SK-N-SH treated with all-trans-retinoic acid at 6 μM for 48 hours (cell line): ENCODE measurements at regions not wholly inside any gene's neighbourhood (a gene's known extent, or its start where the extent isn't known, plus 50 kb on each side); places are given as distances from the start of the nearest gene placed in this dataset.

ENCODE experiments used
- ARNTL ChIP-seq: fragments of 450-650 bp; formaldehyde crosslinking; IDR thresholded peaks from 2 replicates; pipeline ENCODE4 v1.5.0; 2020; ENCODE audit warnings: low read depth, mild to moderate bottlenecking, moderate library complexity, borderline replicate concordance
- CSDC2 ChIP-seq: fragments of 250-450 bp; sonication (Bioruptor Pico); IDR thresholded peaks from 2 replicates; pipeline ENCODE4 v1.5.0; 2020; ENCODE audit warnings: mild to moderate bottlenecking, moderate library complexity
- RARB ChIP-seq: fragments of 250-450 bp; sonication (Bioruptor Pico); IDR thresholded peaks from 2 replicates; pipeline ENCODE4 v1.8.0; 2021; ENCODE audit warnings: mild to moderate bottlenecking, moderate library complexity
- ZFP30 ChIP-seq: fragments of 450-650 bp; formaldehyde crosslinking; IDR thresholded peaks from 2 replicates; pipeline ENCODE4 v1.5.0; 2022; ENCODE audit warnings: mild to moderate bottlenecking, moderate library complexity
- ZNF565 ChIP-seq: fragments of 450-650 bp; formaldehyde crosslinking; conservative IDR thresholded peaks from 2 replicates; pipeline ENCODE4 v1.5.0; 2020; ENCODE audit warnings: low read depth, mild to moderate bottlenecking, moderate library complexity
- TF ChIP-seq, protein P1 (sequence below): fragments of 250-450 bp; sonication (Bioruptor Pico); IDR thresholded peaks from 2 replicates; pipeline ENCODE4 v1.8.0; 2020; ENCODE audit warnings: mild to moderate bottlenecking, moderate library complexity, borderline replicate concordance

DNA sequence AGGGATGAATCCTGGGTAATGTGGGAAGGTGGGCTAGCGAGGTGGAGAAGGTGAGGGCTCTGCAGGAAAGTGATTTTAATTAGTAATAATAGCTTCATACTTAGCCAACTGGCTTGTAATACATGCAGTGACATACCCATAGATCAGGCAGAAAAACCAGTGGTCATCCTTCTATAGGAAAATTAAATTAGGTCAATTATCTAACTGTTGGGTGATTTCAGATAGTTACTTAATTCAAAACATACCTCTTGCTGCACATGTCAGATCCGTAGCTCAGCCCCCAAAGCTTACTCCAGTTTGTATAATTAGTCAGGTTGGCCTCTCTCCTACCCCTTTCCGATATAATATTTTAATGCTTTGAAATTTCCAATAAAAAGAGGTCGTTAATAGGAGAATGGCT, 137.0 kb downstream of the TMEM114 start:
- TF ChIP-seq CSDC2 (CRISPR knock-in tag) (no peak), RARB (CRISPR knock-in tag) (no peak), ZNF565 (CRISPR knock-in tag) (no peak), ARNTL (CRISPR knock-in tag) (no peak), ZFP30 (CRISPR knock-in tag) (no peak)
- TF ChIP-seq, protein P1, sequence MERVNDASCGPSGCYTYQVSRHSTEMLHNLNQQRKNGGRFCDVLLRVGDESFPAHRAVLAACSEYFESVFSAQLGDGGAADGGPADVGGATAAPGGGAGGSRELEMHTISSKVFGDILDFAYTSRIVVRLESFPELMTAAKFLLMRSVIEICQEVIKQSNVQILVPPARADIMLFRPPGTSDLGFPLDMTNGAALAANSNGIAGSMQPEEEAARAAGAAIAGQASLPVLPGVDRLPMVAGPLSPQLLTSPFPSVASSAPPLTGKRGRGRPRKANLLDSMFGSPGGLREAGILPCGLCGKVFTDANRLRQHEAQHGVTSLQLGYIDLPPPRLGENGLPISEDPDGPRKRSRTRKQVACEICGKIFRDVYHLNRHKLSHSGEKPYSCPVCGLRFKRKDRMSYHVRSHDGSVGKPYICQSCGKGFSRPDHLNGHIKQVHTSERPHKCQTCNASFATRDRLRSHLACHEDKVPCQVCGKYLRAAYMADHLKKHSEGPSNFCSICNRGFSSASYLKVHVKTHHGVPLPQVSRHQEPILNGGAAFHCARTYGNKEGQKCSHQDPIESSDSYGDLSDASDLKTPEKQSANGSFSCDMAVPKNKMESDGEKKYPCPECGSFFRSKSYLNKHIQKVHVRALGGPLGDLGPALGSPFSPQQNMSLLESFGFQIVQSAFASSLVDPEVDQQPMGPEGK (CRISPR knock-in tag): no peak
